HUES48 (cell line): ENCODE measurements at regions not wholly inside any gene's neighbourhood (a gene's known extent, or its start where the extent isn't known, plus 50 kb on each side); places are given as distances from the start of the nearest gene placed in this dataset.

ENCODE experiments used
- H3K27ac ChIP-seq: one replicate; pipeline ENCODE4 v1.7.0; 2013; ENCODE audit warnings: low read depth, low read length, inconsistent platforms
- H3K27me3 ChIP-seq: 2 replicates; pipeline ENCODE4 v1.6.1; 2013; ENCODE audit warnings: mild to moderate bottlenecking, low read length; ENCODE audit not compliant: control insufficient read depth, insufficient read depth
- H3K36me3 ChIP-seq: 2 replicates; pipeline ENCODE4 v1.6.1; 2013; ENCODE audit warnings: low read length; ENCODE audit not compliant: control insufficient read depth, insufficient read depth
- H3K4me1 ChIP-seq: 2 replicates; pipeline ENCODE4 v1.6.1; 2013; ENCODE audit warnings: mild to moderate bottlenecking, low read length; ENCODE audit not compliant: control insufficient read depth, insufficient read depth
- H3K4me3 ChIP-seq: 2 replicates; pipeline ENCODE4 v1.5.1; 2013; ENCODE audit warnings: mild to moderate bottlenecking, low read depth, low read length
- H3K9ac ChIP-seq: 2 replicates; pipeline ENCODE4 v1.6.1; 2013; ENCODE audit warnings: mild to moderate bottlenecking, low read depth, low read length, moderate library complexity
- H3K9me3 ChIP-seq: 2 replicates; pipeline ENCODE4 v1.6.1; 2013; ENCODE audit warnings: low read length; ENCODE audit not compliant: control insufficient read depth, insufficient read depth

DNA sequence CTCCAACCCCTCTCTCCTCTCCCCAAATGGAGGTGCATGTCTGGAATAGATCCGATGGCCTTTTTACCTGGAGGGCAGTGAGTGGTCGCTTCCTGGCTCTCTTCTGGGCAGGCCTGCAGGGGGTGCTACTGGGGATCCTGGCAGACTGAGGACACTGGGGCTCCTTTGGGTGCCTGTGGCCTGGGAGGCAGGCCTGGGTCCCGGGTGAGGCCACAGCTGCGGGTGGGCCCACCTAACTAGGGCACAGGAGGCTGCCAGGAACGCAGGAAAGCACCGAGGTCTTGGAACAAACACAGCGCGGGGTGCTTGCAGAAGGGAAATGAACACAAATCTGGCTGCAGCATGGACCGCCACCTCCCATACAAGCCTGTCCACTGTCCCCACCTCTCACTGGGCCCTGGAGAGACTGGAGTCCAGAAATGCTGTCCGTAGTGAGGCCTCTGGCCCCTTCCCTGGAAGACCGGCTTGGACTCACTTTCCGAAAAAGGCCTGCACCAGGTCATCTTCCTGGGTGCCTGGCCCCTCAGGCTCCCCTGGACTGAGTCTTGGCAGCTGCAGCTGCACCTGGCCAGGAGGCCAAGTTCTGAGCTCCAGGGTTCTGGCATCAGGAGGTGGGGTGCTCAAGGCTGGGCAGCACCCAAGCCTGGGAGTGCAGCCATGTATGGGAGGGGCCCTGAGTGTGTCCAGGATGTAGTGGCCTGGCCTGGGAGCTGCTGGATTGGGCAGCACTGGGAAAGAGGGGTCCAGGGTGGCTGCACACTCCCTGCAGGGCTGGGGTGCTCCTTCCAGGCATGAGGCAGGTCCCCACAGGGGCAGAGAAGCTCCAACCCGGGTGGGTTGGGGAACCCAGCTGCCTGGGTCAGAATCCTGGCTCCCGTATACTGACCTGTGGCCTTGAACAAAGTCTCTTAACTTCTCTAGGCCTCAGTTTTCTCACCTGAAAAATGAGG lies 195.1 kb downstream of the IRF8 start:
- H3K27ac ChIP-seq, result no peak overlapping the region
- H3K27me3 ChIP-seq, result no peaks in the 10 kb centered on the region
- no peak overlapping the region for H3K9ac ChIP-seq
- H3K4me3 ChIP-seq, result no peak overlapping the region
- no peaks in the 10 kb centered on the region for H3K9me3 ChIP-seq
- H3K4me1 ChIP-seq, result no peaks in the 10 kb centered on the region
- no peaks in the 10 kb centered on the region for H3K36me3 ChIP-seq

DNA sequence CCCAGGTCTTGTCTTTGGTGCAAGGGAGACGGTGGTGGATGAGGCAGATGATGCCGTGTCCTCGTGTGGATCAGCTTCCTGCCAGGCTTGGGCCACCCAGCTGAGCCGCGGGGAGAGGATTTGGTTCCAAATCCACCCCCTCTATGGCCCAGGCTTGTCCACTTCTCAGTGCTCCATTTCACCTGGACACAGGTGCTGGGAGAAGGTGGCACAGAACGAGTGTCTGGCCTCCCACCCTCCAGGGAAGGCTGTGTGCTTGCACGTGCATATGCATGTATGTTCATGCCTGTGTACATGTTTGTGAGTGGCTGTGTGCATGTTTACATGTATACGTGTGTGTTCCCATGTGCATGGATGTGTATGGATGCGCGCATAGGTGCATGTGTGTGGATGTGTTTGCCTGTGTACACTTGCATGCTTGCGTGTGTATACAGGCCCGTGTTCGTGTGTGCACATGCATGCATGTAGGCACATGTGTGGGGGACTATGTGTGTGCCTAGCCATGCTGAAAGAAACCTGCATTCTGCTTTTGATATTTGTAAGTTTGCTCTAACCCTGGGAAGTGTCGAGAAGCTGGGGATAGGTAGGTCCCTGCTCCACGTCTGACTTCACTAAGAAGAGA lies 196.3 kb downstream of the IRF8 start:
- no peaks in the 10 kb centered on the region for H3K27me3 ChIP-seq
- no peaks in the 10 kb centered on the region for H3K9me3 ChIP-seq
- no peak overlapping the region for H3K27ac ChIP-seq
- H3K36me3 ChIP-seq, result no peaks in the 10 kb centered on the region
- H3K4me1 ChIP-seq, result no peaks in the 10 kb centered on the region
- H3K9ac ChIP-seq, result no peak overlapping the region
- H3K4me3 ChIP-seq, result no peak overlapping the region

- Histone ChIP-seq H3K9me3 (no peaks in the 10 kb centered on the region), H3K27ac (no peak overlapping the region), H3K9ac (no peak overlapping the region), H3K36me3 (no peaks in the 10 kb centered on the region), H3K4me1 (no peaks in the 10 kb centered on the region), H3K4me3 (no peak overlapping the region), H3K27me3 (no peaks in the 10 kb centered on the region)
These were observed 197.0 kb downstream of the IRF8 start for GRCh38 chr16:86095906-86096485.

- no peaks in the 10 kb centered on the region for H3K27me3 ChIP-seq
- no peak overlapping the region for H3K9ac ChIP-seq
- no peak overlapping the region for H3K4me3 ChIP-seq
- no peaks in the 10 kb centered on the region for H3K4me1 ChIP-seq
- H3K9me3 ChIP-seq, result no peaks in the 10 kb centered on the region
- no peaks in the 10 kb centered on the region for H3K36me3 ChIP-seq
- H3K27ac ChIP-seq, result no peak overlapping the region
These were observed 197.9 kb downstream of the IRF8 start for GRCh38 chr16:86096850-86097249.

DNA sequence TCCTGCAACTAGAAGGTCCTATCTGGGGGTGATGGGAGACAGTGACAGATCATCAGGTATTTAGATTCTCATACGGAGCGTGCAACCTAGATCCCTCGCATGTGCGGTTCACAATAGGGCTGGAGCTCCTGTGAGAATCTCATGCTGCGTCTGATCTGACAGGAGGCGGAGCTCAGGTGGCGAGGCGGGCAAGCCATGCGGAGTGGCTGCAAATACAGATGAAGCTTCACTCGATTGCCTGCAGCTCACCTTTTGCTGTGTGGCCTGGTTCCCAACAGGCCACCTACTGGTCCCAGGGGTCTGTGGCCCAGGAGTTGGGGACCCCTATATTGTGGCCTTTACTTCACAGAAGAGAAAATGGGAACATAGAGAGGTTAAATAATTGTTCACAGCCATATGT lies 200.4 kb downstream of the IRF8 start:
- Histone ChIP-seq H3K9ac (no peak overlapping the region), H3K27me3 (no peaks in the 10 kb centered on the region), H3K9me3 (no peaks in the 10 kb centered on the region), H3K4me3 (no peak overlapping the region), H3K27ac (no peak overlapping the region), H3K4me1 (no peaks in the 10 kb centered on the region), H3K36me3 (no peaks in the 10 kb centered on the region)

DNA sequence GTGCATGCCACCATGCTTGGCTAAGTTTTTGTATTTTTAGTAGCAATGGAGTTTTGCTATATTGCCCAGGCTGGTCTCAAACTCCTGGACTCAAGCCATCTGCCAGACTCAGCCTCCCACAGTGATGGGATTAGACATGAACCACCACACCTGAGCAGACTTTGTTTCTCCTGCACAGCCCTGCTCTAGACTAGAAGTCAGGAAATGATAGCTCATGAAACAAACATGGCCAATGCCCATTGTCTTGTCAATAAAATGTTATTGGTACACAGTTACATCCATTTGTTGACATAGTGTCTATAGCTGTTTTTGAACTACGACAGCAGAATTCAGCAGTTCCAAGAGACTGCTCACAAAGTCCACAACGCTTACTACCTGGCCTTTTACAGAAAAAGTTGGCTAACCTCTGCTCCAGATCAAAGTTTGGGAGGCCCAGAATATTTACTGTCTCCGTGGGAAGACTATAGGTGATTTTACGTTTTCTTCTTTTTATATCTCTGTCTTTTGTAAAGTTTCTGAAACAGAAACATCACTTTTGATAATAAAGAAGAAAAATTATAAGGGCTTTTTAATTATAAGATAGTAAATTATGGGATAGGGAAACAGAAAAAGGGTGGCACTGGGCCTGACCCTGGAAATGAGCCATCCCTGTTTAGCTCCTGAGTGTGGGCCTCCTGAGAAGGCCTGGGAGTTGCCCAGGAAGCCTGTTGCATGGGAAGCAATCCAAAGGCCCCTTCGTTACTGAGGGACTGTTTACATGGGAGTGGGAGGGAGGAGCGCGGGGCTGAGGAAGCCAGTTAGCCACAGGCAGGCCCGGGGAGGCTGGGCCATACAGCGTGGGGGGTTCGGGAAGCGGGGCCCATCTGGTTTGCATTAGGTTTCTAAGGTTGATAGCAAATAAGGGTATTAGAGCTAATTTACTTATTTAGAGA lies 201.5 kb downstream of the IRF8 start:
- Histone ChIP-seq H3K4me1 (no peaks in the 10 kb centered on the region), H3K36me3 (no peaks in the 10 kb centered on the region), H3K27me3 (no peaks in the 10 kb centered on the region), H3K27ac (no peak overlapping the region), H3K4me3 (no peak overlapping the region), H3K9me3 (no peaks in the 10 kb centered on the region), H3K9ac (no peak overlapping the region)

- no peak overlapping the region for H3K27ac ChIP-seq
- no peak overlapping the region for H3K4me3 ChIP-seq
- no peaks in the 10 kb centered on the region for H3K4me1 ChIP-seq
- no peak overlapping the region for H3K9ac ChIP-seq
- no peaks in the 10 kb centered on the region for H3K36me3 ChIP-seq
- no peaks in the 10 kb centered on the region for H3K9me3 ChIP-seq
- no peaks in the 10 kb centered on the region for H3K27me3 ChIP-seq
These were observed 202.4 kb downstream of the IRF8 start for GRCh38 chr16:86101137-86101896.

- no peaks in the 10 kb centered on the region for H3K27me3 ChIP-seq
- H3K27ac ChIP-seq, result no peak overlapping the region
- no peaks in the 10 kb centered on the region for H3K36me3 ChIP-seq
These were observed 202.9 kb downstream of the IRF8 start for GRCh38 chr16:86101897-86102157.

GRCh38 chr16:86103320-86103719 lies 204.4 kb downstream of the IRF8 start:
- peaks cover 5% of the 10 kb centered on the region for H3K9me3 ChIP-seq
- no peak overlapping the region for H3K9ac ChIP-seq
- H3K4me1 ChIP-seq, result no peaks in the 10 kb centered on the region
- H3K4me3 ChIP-seq, result no peak overlapping the region
- no peaks in the 10 kb centered on the region for H3K36me3 ChIP-seq
- H3K27ac ChIP-seq, result no peak overlapping the region
- H3K27me3 ChIP-seq, result no peaks in the 10 kb centered on the region

More at GRCh38 chr16:86101897-86102157, 202.9 kb downstream of the IRF8 start:
- Histone ChIP-seq H3K4me3 (no peak overlapping the region), H3K4me1 (no peaks in the 10 kb centered on the region), H3K9ac (no peak overlapping the region), H3K9me3 (no peaks in the 10 kb centered on the region)

GRCh38 chr16:86104537-86105048 lies 205.6 kb downstream of the IRF8 start:
- Histone ChIP-seq H3K36me3 (no peaks in the 10 kb centered on the region), H3K9ac (no peak overlapping the region), H3K9me3 (peaks cover 10% of the 10 kb centered on the region), H3K27me3 (no peaks in the 10 kb centered on the region), H3K27ac (no peak overlapping the region), H3K4me3 (no peak overlapping the region), H3K4me1 (no peaks in the 10 kb centered on the region)
